ENCODE measurements at regions not wholly inside any gene's neighbourhood (a gene's known extent, or its start where the extent isn't known, plus 50 kb on each side); places are given as distances from the start of the nearest gene placed in this dataset.

DNA sequence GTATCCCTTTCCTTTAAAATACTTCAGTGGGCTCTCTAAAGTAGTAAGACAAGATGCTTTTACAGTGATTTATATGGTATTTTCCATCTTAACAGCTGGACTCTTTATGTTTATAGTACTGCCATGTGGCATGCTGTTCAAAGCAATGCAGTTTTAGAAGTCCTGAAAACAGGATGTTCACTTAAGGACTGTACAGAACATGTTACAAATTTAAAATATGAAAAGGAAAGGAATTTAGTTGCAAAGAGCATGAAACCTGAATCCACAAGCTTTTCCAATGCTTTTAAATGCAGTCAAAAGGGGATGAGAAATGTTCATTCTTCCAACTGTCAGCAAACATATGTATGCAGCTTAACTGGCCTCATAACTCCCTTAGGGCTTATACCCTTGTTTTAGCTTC is 580.2 kb downstream of the EFNA5 start:
- H3K79me2 ChIP-seq (ENCODE audit: insufficient read depth, low read length): no peaks in the 10 kb centered on the region
- no peak overlapping the region for H2BK5ac ChIP-seq (ENCODE audit: insufficient read length, low read length)
- H3K18ac ChIP-seq (ENCODE audit: insufficient read length, low read depth, low read length): no peak overlapping the region
- no peak overlapping the region for H3K4me3 Mint-ChIP-seq
- TF ChIP-seq CTCF (conservative IDR thresholded peaks at IDR 0.05): no peak
- no peak overlapping the region for H3K4me2 ChIP-seq (ENCODE audit: insufficient read depth, insufficient read length, low read length)
- H3K79me1 ChIP-seq (ENCODE audit: insufficient read depth, low read depth, low read length, poor library complexity, severe bottlenecking): no peaks in the 10 kb centered on the region
- H3K27ac Mint-ChIP-seq: no peak overlapping the region
- H4K8ac ChIP-seq (replicated peaks; ENCODE audit: insufficient read length, low read depth, low read length): no peak overlapping the region
- H2BK12ac ChIP-seq (ENCODE audit: insufficient read length, low read depth, low read length): no peak overlapping the region
- no peak overlapping the region for H2BK20ac ChIP-seq (ENCODE audit: low read depth, low read length, poor library complexity, severe bottlenecking)
- no peak overlapping the region for H2BK15ac ChIP-seq (ENCODE audit: low read depth, low read length)
- no peak overlapping the region for H3T11ph ChIP-seq (ENCODE audit: low read length)
- H3K14ac ChIP-seq (ENCODE audit: insufficient read depth, low read length): no peak overlapping the region
- H3K9ac ChIP-seq (ENCODE audit: extremely low read depth, insufficient read length, low read length): no peak overlapping the region
- H2AK5ac ChIP-seq (ENCODE audit: insufficient read length, low read length): no peak overlapping the region
- no peaks in the 10 kb centered on the region for H3K4me1 ChIP-seq (ENCODE audit: insufficient read depth, low read length)
- H4K5ac ChIP-seq (ENCODE audit: insufficient read length, low read depth, low read length): no peak overlapping the region
- H4K91ac ChIP-seq (ENCODE audit: insufficient read length, low read depth, low read length): no peak overlapping the region
- no peak overlapping the region for H3K56ac ChIP-seq (ENCODE audit: insufficient read length, low read depth, low read length)
- no peak for DNase-seq
- H3K23me2 ChIP-seq (ENCODE audit: insufficient read length, low read depth, low read length, poor library complexity, severe bottlenecking): no peaks in the 10 kb centered on the region
- peaks cover 0 to 20% (median 13%) of the 10 kb centered on the region in 3 experiments; a peak in 6 of 7 replicates for H3K36me3 Mint-ChIP-seq (ENCODE audit: insufficient read depth in 1 of 3, low read depth in 3 of 3)
- H2BK120ac ChIP-seq (ENCODE audit: low read depth, low read length, poor library complexity, severe bottlenecking): no peak overlapping the region
- no peaks in the 10 kb centered on the region for H4K20me1 ChIP-seq (ENCODE audit: control insufficient read depth, insufficient read depth, insufficient read length)
- H3K4ac ChIP-seq (ENCODE audit: low read depth, low read length): no peak overlapping the region
- no peak overlapping the region for H2AFZ ChIP-seq (ENCODE audit: low read length)
- H3K23ac ChIP-seq (ENCODE audit: insufficient read length, low read depth, low read length): no peak overlapping the region
- no peaks in the 10 kb centered on the region for H3K4me1 Mint-ChIP-seq
- H3K27me3 ChIP-seq (ENCODE audit: insufficient read depth, low read length): no peaks in the 10 kb centered on the region
- H3K9me3 Mint-ChIP-seq: peaks cover 17% of the 10 kb centered on the region in 2 experiments
- no peaks in the 10 kb centered on the region for H3K27me3 Mint-ChIP-seq (ENCODE audit: low read depth)
- H3K27ac ChIP-seq (ENCODE audit: insufficient read length, low read depth, low read length): no peak overlapping the region
- no peaks in the 10 kb centered on the region for H3K9me3 ChIP-seq (ENCODE audit: control insufficient read depth, low read depth, low read length)
